HAP-1 (cell line): ENCODE measurements at regions not wholly inside any gene's neighbourhood (a gene's known extent, or its start where the extent isn't known, plus 50 kb on each side); places are given as distances from the start of the nearest gene placed in this dataset.

Experiments used
- DNase-seq, 2 experiments: peaks; one replicate each; pipeline ENCODE4 v3.0.0-alpha.2; 2016 to 2020; ENCODE audit warnings: low spot score in 2 of 2
- H3K27me3 ChIP-seq: fragments of 250-450 bp; sonication (Bioruptor Pico); 2 replicates; pipeline ENCODE4 v1.5.1; 2020; ENCODE audit warnings: low read depth, mild to moderate bottlenecking, moderate library complexity
- H3K36me3 ChIP-seq: fragments of 250-450 bp; sonication (Bioruptor Pico); replicated peaks from 2 replicates; pipeline ENCODE4 v1.5.1; 2020; ENCODE audit warnings: mild to moderate bottlenecking
- H3K4me1 ChIP-seq: fragments of 250-450 bp; sonication (Bioruptor Pico); 2 replicates; pipeline ENCODE4 v1.5.1; 2020; ENCODE audit warnings: mild to moderate bottlenecking
- H3K4me3 ChIP-seq: fragments of 250-450 bp; sonication (Bioruptor Pico); 2 replicates; pipeline ENCODE4 v1.5.1; 2020; ENCODE audit warnings: mild to moderate bottlenecking, moderate library complexity
- H3K9me3 ChIP-seq: fragments of 250-450 bp; sonication (Bioruptor Pico); 2 replicates; pipeline ENCODE4 v1.5.1; 2020; ENCODE audit warnings: mild to moderate bottlenecking, moderate library complexity
- in situ Hi-C: fragments of 300-500 bp; cut with MboI; formaldehyde crosslinking; loops from 3 replicates; pipeline ENCODE4 v1.14.3; 2020; ENCODE audit warnings: low sequenced_read_pairs, inconsistent platforms, mixed read lengths

DNA sequence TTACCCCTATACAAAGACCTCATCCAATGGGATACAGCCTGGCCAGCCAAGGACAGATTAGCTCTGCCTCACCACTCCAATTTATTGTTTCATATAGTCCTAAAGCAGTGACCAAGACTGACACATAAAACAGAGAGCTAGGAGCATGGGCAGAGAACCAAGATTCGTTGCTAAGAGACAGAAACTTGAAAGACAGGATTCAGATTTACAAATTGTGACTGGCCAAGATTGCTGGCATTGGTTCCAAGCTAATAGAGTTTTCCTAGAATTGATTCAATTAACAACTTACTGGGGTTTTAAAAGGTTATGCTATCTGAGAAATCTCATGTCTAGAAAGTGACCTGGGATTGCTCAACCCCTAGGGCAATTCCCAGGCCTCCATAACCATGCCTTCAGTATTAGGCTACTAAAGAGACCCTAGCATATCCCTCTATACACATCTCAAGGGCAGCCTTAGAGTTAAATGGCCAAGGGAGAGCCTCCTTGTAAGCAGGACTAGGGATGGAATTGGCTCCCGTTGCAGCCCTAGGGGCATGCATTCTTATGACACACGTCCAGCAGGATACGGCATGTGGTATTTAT, 75.6 kb downstream of the ICOS start:
- no peaks in the 10 kb centered on the region for H3K9me3 ChIP-seq
- in situ Hi-C loops = no loop called here
- H3K4me1 ChIP-seq = no peaks in the 10 kb centered on the region
- H3K27me3 ChIP-seq = peaks cover 8% of the 10 kb centered on the region; the same call in 1 of the 2 replicates
- no peaks in the 10 kb centered on the region for H3K36me3 ChIP-seq
- H3K4me3 ChIP-seq = no peak overlapping the region
- peak; percentile 13 to 21 for DNase-seq

DNA sequence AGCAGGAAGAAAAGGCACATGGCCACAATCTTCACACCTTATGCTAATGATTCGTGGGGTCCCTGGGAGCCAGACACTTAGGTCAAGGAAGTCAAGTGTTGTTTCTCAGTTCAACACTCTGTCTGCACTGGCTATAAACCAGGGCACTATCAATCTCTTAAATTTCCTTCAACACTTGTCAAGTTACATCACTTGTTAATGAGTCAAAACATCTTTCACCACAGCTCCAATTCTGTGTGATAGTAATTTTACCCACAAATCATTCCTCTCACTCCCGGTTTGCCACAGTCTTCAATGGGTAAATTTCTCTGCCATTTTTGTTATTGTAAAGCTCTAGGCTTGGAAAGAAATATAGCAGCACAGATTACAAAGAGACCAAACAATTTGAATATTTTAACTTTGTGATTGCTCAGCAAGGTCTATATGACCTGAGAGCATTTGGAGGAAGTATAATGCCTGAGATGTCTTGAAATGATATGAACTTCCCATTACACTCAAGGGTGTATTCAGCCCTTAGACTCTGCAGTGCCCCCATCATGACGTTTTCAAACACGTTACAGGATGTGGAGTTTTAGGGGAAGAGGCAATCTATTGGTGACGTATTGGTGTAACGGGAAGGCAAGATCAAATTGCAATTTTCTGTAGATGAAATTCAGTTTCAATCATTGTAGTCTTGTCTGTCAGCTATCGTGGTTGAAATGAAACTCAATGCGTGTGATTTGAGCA, 78.7 kb downstream of the ICOS start:
- no peaks in the 10 kb centered on the region for H3K36me3 ChIP-seq
- no peaks in the 10 kb centered on the region for H3K4me1 ChIP-seq
- peaks cover 11% of the 10 kb centered on the region; the same call in 1 of the 2 replicates for H3K27me3 ChIP-seq
- in situ Hi-C loops = no loop called here
- no peaks in the 10 kb centered on the region for H3K9me3 ChIP-seq
- no peak for DNase-seq
- H3K4me3 ChIP-seq = no peak overlapping the region

DNA sequence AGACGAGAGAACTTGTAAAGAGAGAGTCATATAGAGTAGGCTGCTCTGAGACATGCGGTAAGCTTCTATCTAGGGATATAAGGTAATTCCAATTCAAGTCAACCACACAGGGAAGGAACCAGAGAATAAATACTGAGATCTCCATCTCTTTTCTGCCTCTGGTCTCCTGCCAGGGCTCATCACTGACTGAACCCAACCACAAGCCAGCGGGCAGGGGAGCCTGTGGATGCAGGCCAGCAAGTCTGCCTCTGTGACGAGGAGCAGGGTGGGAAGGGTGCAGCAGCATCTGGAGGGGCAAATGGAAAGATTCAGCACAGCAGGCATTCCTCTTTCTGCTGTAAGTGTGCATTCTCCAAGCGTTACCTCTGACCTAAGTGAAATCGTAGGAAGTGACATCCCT, 82.2 kb downstream of the ICOS start:
- H3K36me3 ChIP-seq = no peaks in the 10 kb centered on the region
- no peak for DNase-seq
- in situ Hi-C loops = no loop called here
- no peaks in the 10 kb centered on the region for H3K4me1 ChIP-seq
- H3K4me3 ChIP-seq = no peak overlapping the region
- no peaks in the 10 kb centered on the region for H3K9me3 ChIP-seq
- 0 out of 2 replicates have a peak, but pooled peaks cover 11% of the 10 kb centered on the region for H3K27me3 ChIP-seq

DNA sequence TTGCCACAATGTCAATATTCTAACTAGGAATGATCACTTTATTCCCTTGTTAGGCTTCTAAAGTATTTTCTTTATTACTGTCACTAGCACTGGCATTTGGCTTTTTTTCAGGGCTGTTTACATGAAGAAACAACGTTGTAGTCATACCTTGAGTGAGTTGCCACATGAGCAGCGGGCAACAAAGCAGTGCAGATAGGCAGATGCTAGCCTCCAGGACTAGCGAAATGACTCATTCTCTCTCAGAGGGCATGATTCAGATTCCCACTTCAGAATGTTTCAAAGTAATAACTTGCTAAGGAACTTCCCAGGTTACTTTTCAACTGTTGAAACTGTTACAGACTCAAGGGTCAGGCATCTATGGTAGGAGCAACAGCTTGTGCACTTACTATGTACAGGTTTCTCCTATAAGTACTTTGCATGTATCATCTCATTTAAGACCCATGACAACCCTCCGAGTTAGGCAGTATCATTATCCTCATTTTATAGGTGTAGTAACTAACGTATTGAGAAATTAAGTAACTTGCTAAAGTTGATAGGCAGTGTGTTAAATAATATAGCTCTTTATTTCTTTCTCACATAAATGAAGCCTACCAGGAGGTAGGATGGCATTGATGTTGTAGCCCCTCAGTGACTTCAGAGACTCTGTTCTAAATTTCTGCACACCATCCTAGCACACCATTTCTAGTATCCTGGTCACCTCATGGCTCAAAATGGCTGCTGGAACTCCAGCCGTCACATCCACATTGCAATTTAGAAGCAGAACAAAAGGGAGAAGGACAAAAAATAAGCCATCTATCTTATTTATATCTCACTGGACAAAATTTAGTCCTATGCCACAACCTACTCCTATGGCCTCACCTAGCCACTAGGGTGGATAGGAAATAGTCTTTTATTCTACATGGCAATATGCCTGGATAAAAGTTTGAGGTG, 83.3 kb downstream of the ICOS start:
- no peak overlapping the region for H3K4me3 ChIP-seq
- no peaks in the 10 kb centered on the region for H3K4me1 ChIP-seq
- in situ Hi-C loops = no loop called here
- H3K27me3 ChIP-seq = 0 out of 2 replicates have a peak, but pooled peaks cover 8% of the 10 kb centered on the region
- H3K36me3 ChIP-seq = no peaks in the 10 kb centered on the region
- H3K9me3 ChIP-seq = no peaks in the 10 kb centered on the region
- DNase-seq = no peak

DNA sequence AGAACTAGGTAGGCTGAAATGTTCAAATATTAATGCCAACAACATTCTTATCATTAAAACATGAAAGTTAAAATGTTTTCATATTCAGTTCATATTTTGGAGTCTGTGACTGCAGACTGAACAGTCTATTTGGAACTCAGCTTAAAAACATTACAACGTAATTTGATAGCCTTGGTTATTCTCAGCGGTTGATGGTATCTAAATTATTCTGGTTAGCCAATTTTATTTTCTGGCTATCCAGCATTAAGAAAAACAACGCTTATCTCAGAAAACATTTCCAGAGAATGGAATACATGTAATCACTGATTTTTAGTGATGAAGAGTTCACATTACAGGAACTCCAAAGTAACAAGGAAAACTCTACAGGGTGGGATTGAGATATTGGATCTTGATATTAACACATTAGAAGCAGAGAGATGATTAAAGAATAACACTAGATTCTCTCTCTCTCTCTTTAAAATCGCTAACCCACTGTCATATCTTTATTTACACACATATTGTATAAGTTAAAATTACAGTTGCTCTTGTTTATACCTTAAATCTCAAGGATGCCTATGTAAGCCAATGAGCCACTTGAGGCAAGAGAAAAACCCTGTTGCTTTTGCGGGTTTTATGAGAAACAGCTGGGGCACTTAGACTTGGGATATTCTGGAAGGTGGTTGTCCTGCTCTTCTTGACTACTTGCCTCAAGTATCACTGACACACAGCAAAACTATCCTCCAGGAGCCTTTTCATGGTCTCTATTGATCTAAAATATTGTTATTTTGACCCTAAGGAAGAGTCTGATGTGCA, 84.9 kb downstream of the ICOS start:
- DNase-seq = no peak
- Histone ChIP-seq H3K27me3 (0 out of 2 replicates have a peak, but pooled peaks cover 8% of the 10 kb centered on the region), H3K4me3 (no peak overlapping the region), H3K9me3 (no peaks in the 10 kb centered on the region), H3K4me1 (no peaks in the 10 kb centered on the region), H3K36me3 (no peaks in the 10 kb centered on the region)
- in situ Hi-C loops = no loop called here

DNA sequence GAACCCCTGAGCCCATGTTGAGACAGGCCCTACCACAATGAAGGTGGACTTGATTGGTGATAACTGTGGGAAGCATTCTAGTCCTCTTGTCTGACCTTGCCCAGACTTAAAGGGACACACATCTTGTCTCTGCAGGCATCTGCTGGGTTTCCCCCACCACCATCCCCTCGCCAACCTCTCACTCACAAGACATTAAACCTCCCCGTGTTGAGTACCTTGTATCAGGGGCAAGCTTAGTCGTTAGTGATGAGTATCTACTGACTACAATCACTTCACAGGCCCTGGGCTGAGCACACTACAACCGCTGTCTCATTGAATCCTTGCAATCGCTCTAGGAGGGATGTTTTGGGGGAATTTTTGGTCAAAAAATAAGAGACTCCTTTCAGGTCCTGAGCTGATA, 86.0 kb downstream of the ICOS start:
- H3K9me3 ChIP-seq = no peaks in the 10 kb centered on the region
- no peak for DNase-seq
- H3K4me1 ChIP-seq = no peaks in the 10 kb centered on the region
- in situ Hi-C loops = no loop called here
- no peak overlapping the region for H3K4me3 ChIP-seq
- H3K36me3 ChIP-seq = no peaks in the 10 kb centered on the region
- H3K27me3 ChIP-seq = 0 out of 2 replicates have a peak, but pooled peaks cover 8% of the 10 kb centered on the region

DNA sequence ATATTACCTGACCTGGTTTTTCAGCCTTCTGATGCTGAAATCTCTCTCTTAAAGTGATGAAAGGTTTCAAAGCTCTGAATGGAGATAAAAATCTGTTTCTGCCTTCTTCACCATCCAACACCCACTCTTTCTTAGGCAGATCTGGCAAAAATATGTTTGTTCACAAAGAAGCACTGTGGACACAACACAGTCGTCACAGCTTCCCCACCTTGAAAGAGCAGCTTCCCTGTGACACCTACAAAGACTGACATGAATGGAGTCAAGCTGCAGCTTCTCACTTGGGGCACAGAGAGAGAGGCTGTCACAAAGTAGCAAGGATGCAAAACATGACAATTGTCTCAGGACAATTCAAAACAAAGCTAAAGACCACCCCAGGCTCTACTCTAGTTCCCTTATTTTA, 86.5 kb downstream of the ICOS start:
- Histone ChIP-seq H3K9me3 (no peaks in the 10 kb centered on the region), H3K4me1 (no peaks in the 10 kb centered on the region), H3K4me3 (no peak overlapping the region), H3K36me3 (no peaks in the 10 kb centered on the region), H3K27me3 (0 out of 2 replicates have a peak, but pooled peaks cover 8% of the 10 kb centered on the region)
- DNase-seq = no peak
- in situ Hi-C loops = no loop called here

DNA sequence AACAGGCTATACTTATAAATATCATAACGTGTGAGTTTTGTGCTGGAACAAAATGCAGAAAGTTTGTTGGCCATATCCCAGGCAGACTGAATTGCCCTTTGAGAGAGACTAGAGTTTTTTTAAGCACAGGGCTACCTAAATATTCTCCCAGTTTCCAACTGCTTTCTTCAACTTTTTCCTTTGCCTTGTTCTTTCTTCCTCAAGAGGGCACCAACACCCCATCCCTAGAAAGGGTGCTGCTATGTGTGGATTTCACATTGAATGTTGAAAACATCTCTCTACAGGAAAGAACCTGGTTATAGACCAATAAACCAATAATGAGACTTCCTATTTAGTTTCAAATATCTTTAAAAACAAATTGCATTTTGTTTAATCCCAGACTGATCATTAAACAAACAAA, 87.9 kb downstream of the ICOS start:
- in situ Hi-C loops = no loop called here
- H3K9me3 ChIP-seq = no peaks in the 10 kb centered on the region
- peaks cover 5% of the 10 kb centered on the region; the same call in 1 of the 2 replicates for H3K27me3 ChIP-seq
- H3K36me3 ChIP-seq = no peaks in the 10 kb centered on the region
- peak; percentile 12 to 30 for DNase-seq
- no peak overlapping the region for H3K4me3 ChIP-seq
- no peaks in the 10 kb centered on the region for H3K4me1 ChIP-seq

DNA sequence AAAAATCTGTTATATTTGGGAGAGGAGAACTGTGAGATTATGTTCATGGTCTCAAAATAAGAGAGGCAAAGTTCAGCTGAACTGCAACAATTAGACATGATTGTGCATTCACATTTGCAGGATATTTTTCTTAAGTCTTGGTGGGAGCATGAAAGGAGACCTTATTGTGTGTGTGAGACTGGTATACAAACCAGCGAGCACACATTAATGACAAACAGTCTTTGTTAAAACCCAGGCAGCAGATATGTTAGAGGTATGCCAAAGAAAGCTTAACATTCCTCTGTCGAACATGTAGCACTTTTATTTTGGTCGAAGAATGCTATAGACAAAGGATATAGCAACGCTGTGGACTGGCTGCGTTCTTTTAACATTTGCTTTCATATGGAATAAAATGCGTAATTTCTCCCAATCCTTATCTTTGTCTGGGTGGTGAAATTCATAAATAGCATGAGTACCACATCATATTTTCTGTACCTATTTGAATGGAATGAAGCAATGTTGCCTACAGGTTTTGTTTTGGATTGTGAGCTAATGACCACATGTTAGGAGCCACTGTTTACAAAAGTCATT, 88.4 kb downstream of the ICOS start:
- no peak for DNase-seq
- H3K4me3 ChIP-seq = no peak overlapping the region
- peaks cover 5% of the 10 kb centered on the region; the same call in 1 of the 2 replicates for H3K27me3 ChIP-seq
- no peaks in the 10 kb centered on the region for H3K9me3 ChIP-seq
- in situ Hi-C loops = no loop called here
- no peaks in the 10 kb centered on the region for H3K4me1 ChIP-seq
- H3K36me3 ChIP-seq = no peaks in the 10 kb centered on the region

DNA sequence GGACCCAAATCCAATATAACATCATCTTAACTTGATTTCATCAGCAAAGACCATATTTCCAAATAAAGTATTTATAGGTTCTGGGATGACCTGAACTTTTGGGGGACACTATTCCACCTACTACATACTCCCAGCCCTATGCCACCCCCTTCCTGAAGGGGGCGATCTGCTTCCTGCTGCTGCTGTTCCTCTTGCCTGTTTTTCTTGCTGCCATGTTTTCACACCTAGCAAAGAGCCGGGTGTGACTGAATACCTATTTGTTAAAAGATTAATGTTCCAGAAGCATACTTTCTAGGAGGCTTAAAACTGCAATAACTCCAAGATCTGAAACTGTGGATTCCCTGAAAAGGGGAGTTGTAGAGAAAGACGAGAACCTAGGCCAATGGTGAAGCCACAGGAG, 89.7 kb downstream of the ICOS start:
- no peak for DNase-seq
- H3K4me1 ChIP-seq = no peaks in the 10 kb centered on the region
- H3K27me3 ChIP-seq = peaks cover 5% of the 10 kb centered on the region; the same call in 1 of the 2 replicates
- in situ Hi-C loops = no loop called here
- H3K36me3 ChIP-seq = no peaks in the 10 kb centered on the region
- H3K9me3 ChIP-seq = no peaks in the 10 kb centered on the region
- no peak overlapping the region for H3K4me3 ChIP-seq

DNA sequence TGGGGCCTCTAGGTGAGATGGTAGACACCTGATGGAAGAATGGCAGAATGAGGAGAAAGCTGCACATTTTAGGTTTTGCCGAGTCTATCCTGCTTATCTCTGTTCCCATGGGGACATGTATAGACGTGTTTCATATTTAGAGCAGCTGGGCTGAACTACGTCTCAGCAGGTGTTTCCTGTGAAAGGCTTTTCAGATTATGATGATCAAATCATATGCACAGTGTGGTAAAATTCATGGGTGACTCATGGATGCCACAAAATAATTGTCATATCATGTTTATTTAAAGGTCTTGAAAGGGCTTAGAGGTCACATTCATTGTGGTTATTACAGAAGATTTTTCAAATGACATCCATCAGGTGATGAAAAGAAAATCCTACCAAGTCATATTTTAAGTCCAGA, 90.5 kb downstream of the ICOS start:
- DNase-seq = no peak
- Histone ChIP-seq H3K36me3 (no peaks in the 10 kb centered on the region), H3K9me3 (no peaks in the 10 kb centered on the region), H3K4me3 (no peak overlapping the region), H3K27me3 (peaks cover 3% of the 10 kb centered on the region; the same call in 1 of the 2 replicates), H3K4me1 (no peaks in the 10 kb centered on the region)
- in situ Hi-C loops = no loop called here

DNA sequence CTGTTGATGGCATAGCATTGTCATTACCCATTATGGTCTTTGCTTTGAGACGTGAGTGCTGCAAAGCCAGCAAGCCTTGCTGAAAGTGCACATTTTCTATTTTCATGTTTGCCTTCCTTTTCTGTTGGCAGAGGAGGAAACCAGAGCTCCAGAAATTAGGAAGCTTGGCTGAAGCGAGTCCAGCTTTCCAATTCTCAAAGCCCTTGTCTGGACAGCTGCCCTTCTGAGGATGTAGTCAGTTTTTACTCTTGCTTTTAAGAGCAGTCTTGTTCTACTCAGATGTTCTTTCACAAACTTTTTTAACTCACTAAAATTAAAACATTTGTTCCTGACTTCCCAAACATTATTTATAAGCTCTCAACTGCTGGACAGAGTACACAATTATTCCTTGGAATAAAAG, 93.8 kb downstream of the ICOS start:
- no peaks in the 10 kb centered on the region for H3K4me1 ChIP-seq
- no peaks in the 10 kb centered on the region for H3K9me3 ChIP-seq
- H3K36me3 ChIP-seq = no peaks in the 10 kb centered on the region
- in situ Hi-C loops = no loop called here
- no peak for DNase-seq
- no peak overlapping the region for H3K4me3 ChIP-seq
- H3K27me3 ChIP-seq = peaks cover 6% of the 10 kb centered on the region; the same call in 1 of the 2 replicates

DNA sequence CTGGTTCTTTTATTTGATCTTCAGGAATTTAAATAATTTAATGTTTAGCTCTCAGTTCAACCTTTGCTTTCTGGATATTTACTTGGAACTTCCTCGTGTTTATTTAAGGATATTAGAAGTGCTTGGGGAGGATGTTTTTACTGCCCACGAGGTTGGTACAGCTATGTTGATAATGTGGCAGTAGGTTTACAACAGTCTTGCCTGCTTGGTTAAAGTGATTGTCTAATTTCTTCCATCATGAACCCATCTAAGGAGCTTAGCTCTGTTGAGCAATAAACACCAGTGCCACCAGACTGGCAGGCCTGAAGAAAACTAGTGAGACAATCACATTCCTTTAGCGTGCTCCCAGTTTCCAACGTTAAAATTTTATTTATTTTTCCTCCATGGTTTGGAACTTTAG, 94.5 kb downstream of the ICOS start:
- in situ Hi-C loops = no loop called here

More for the DNA sequence above, 94.5 kb downstream of the ICOS start:
- Histone ChIP-seq H3K4me1 (no peaks in the 10 kb centered on the region), H3K36me3 (no peaks in the 10 kb centered on the region), H3K4me3 (no peak overlapping the region), H3K27me3 (peaks cover 6% of the 10 kb centered on the region; the same call in 1 of the 2 replicates), H3K9me3 (no peaks in the 10 kb centered on the region)
- DNase-seq = no peak
